ENCODE measurements at regions not wholly inside any gene's neighbourhood (a gene's known extent, or its start where the extent isn't known, plus 50 kb on each side); places are given as distances from the start of the nearest gene placed in this dataset.

DNA sequence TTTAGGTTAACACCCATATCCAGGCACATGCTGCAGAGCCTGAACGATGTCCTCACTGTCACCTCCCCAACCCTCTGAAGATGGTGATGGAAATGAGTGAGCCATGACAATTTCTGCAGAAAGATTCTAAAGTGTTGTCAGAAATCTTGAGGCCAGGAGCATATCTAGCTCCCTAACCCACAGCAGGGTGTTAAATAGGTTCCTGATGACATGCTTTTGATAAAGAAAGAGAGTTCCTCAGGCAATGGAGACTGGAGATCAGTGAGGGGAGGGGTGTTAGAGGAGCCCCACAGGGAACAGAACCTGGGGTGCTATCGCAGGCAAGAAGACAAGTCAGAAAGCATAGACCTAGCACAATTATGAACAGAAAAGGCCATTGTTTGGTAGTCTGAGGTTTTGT, 95.7 kb downstream of the ENC1 start (continued):
- TF ChIP-seq ETS1 (IDR thresholded peaks at IDR 0.05) (no peak), JUNB (IDR thresholded peaks at IDR 0.05; ENCODE audit: unreplicated experiment) (no peak), ZNF331 (CRISPR knock-in tag; IDR thresholded peaks at IDR 0.05; ENCODE audit: low read depth) (no peak), POLR2AphosphoS5 (IDR thresholded peaks at IDR 0.05; ENCODE audit: low read depth) (no peak)

GRCh38 chr5:74543162-74543995, 97.1 kb downstream of the ENC1 start:
- Histone ChIP-seq H2AFZ (no peak overlapping the region), H3K4me2 (peak overlapping the region; percentile 66), H3K27ac (ENCODE audit: low read depth) (peak overlapping the region; percentile 84), H3K4me1 (ENCODE audit: insufficient read depth) (peaks cover 41% of the 10 kb centered on the region), H3K27me3 (ENCODE audit: insufficient read depth) (no peaks in the 10 kb centered on the region), H3K9me2 (ENCODE audit: insufficient read depth) (peaks cover 10% of the 10 kb centered on the region; the same call in 1 of the 2 replicates), H3K4me3 (peak overlapping the region; percentile 27), H3K36me3 (ENCODE audit: insufficient read depth) (no peaks in the 10 kb centered on the region), H3K79me2 (replicated peaks; ENCODE audit: insufficient read depth) (no peaks in the 10 kb centered on the region), H4K20me1 (replicated peaks; ENCODE audit: insufficient read depth) (no peaks in the 10 kb centered on the region), H3F3A (replicated peaks; ENCODE audit: low read depth) (0 out of 2 replicates have a peak, but pooled peaks cover 8% of the 10 kb centered on the region)
- Mint-ChIP-seq H3K27ac (peak overlapping the region; percentile 97), H3K27me3 (ENCODE audit: insufficient read depth, low read depth, poor library complexity) (peaks cover 3% of the 10 kb centered on the region), H3K9me3 (no peaks in the 10 kb centered on the region; the same call in 2 of the 3 replicates), H3K4me1 (peaks cover 53% of the 10 kb centered on the region), H3K4me3 (peak overlapping the region; percentile 53), H3K36me3 (ENCODE audit: low read depth) (no peaks in the 10 kb centered on the region)
- DNase-seq (ENCODE audit: low spot score) (peak; percentile 84), ATAC-seq (peak; percentile 89)
- TF ChIP-seq ZNF114 (CRISPR knock-in tag; IDR thresholded peaks at IDR 0.05) = peak; percentile 18; the same call in 1 of the 2 replicates
- TF ChIP-seq EZH2 (IDR thresholded peaks at IDR 0.05; ENCODE audit: low read depth, unreplicated experiment) = no peak
- TF ChIP-seq CREB1 (CRISPR knock-in tag; IDR thresholded peaks at IDR 0.05; ENCODE audit: low read depth) = no peak
- TF ChIP-seq, protein P1, sequence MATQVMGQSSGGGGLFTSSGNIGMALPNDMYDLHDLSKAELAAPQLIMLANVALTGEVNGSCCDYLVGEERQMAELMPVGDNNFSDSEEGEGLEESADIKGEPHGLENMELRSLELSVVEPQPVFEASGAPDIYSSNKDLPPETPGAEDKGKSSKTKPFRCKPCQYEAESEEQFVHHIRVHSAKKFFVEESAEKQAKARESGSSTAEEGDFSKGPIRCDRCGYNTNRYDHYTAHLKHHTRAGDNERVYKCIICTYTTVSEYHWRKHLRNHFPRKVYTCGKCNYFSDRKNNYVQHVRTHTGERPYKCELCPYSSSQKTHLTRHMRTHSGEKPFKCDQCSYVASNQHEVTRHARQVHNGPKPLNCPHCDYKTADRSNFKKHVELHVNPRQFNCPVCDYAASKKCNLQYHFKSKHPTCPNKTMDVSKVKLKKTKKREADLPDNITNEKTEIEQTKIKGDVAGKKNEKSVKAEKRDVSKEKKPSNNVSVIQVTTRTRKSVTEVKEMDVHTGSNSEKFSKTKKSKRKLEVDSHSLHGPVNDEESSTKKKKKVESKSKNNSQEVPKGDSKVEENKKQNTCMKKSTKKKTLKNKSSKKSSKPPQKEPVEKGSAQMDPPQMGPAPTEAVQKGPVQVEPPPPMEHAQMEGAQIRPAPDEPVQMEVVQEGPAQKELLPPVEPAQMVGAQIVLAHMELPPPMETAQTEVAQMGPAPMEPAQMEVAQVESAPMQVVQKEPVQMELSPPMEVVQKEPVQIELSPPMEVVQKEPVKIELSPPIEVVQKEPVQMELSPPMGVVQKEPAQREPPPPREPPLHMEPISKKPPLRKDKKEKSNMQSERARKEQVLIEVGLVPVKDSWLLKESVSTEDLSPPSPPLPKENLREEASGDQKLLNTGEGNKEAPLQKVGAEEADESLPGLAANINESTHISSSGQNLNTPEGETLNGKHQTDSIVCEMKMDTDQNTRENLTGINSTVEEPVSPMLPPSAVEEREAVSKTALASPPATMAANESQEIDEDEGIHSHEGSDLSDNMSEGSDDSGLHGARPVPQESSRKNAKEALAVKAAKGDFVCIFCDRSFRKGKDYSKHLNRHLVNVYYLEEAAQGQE (IDR thresholded peaks at IDR 0.05; ENCODE audit: unreplicated experiment) = no peak
- no peak for TF ChIP-seq ETS1 (IDR thresholded peaks at IDR 0.05)
- no peak for TF ChIP-seq STAT1 (IDR thresholded peaks at IDR 0.05; ENCODE audit: unreplicated experiment)
- no peak for TF ChIP-seq EZH2phosphoT487 (IDR thresholded peaks at IDR 0.05; ENCODE audit: unreplicated experiment)
- TF ChIP-seq NANOG (IDR thresholded peaks at IDR 0.05; ENCODE audit: borderline replicate concordance) = peak; percentile 67; the same call in 1 of the 2 replicates
- TF ChIP-seq, protein P2, sequence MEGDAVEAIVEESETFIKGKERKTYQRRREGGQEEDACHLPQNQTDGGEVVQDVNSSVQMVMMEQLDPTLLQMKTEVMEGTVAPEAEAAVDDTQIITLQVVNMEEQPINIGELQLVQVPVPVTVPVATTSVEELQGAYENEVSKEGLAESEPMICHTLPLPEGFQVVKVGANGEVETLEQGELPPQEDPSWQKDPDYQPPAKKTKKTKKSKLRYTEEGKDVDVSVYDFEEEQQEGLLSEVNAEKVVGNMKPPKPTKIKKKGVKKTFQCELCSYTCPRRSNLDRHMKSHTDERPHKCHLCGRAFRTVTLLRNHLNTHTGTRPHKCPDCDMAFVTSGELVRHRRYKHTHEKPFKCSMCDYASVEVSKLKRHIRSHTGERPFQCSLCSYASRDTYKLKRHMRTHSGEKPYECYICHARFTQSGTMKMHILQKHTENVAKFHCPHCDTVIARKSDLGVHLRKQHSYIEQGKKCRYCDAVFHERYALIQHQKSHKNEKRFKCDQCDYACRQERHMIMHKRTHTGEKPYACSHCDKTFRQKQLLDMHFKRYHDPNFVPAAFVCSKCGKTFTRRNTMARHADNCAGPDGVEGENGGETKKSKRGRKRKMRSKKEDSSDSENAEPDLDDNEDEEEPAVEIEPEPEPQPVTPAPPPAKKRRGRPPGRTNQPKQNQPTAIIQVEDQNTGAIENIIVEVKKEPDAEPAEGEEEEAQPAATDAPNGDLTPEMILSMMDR (conservative IDR thresholded peaks at IDR 0.05; ENCODE audit: low read depth in 2 of 2) = no peak
- no peak for TF ChIP-seq POLR2AphosphoS5 (IDR thresholded peaks at IDR 0.05; ENCODE audit: low read depth)

Data from GM23338 (cell line).